ENCODE measurements at regions not wholly inside any gene's neighbourhood (a gene's known extent, or its start where the extent isn't known, plus 50 kb on each side); places are given as distances from the start of the nearest gene placed in this dataset.

- TF ChIP-seq, protein P1, sequence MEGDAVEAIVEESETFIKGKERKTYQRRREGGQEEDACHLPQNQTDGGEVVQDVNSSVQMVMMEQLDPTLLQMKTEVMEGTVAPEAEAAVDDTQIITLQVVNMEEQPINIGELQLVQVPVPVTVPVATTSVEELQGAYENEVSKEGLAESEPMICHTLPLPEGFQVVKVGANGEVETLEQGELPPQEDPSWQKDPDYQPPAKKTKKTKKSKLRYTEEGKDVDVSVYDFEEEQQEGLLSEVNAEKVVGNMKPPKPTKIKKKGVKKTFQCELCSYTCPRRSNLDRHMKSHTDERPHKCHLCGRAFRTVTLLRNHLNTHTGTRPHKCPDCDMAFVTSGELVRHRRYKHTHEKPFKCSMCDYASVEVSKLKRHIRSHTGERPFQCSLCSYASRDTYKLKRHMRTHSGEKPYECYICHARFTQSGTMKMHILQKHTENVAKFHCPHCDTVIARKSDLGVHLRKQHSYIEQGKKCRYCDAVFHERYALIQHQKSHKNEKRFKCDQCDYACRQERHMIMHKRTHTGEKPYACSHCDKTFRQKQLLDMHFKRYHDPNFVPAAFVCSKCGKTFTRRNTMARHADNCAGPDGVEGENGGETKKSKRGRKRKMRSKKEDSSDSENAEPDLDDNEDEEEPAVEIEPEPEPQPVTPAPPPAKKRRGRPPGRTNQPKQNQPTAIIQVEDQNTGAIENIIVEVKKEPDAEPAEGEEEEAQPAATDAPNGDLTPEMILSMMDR (IDR thresholded peaks at IDR 0.05; ENCODE audit: low read length) = no peak
- no peak for TF ChIP-seq EZH2 (IDR thresholded peaks at IDR 0.05; ENCODE audit: borderline replicate concordance, low read length)
These were observed 294.6 kb upstream of the TUT7 start for GRCh38 chr9:86648828-86649170.

Data from OCI-LY1 (cell line).